Inflammatory macrophage (primary cell): ENCODE measurements at regions not wholly inside any gene's neighbourhood (a gene's known extent, or its start where the extent isn't known, plus 50 kb on each side); places are given as distances from the start of the nearest gene placed in this dataset.
"Not testable (repeated sequence)": the region's sequence is repeated elsewhere in the genome, so short reads cannot be mapped to it uniquely, and the experiment has no call there.

ENCODE experiments used
- DNase-seq, 2 donors: peaks; one replicate each; pipeline ENCODE4 v3.0.0-alpha.2; 2020 to 2022

- not testable (repeated sequence) for DNase-seq
These were observed 51.3 kb upstream of the CSPG4 start for GRCh38 chr15:75763635-75764600.

- no peak for DNase-seq
These were observed 50.5 kb upstream of the CSPG4 start for GRCh38 chr15:75763137-75763611.
